ENCODE measurements at regions not wholly inside any gene's neighbourhood (a gene's known extent, or its start where the extent isn't known, plus 50 kb on each side); places are given as distances from the start of the nearest gene placed in this dataset.

DNA sequence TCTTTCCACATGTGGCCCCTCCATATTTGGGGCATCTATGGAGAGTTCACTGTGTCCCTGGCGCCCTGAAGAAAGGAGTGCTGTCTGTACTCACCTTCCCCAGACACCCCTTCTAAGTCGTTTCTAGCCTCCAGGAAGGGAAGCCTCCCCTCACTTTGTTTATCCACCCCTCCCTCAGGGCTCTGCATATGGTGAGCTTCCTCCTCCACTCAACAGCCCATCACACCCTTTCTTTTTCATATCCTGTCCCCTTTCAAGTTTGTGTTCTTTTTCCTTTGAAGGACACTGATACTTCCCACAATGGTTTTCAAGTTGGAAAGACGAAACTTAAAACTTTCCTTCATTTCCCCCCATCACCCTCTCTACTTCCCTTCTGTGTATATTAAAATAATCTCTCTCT, 291.4 kb upstream of the POU3F3 start:
- TF ChIP-seq YY1 (IDR thresholded peaks at IDR 0.05; ENCODE audit: insufficient read depth, insufficient read length) (no peak), ZNF274 (IDR thresholded peaks at IDR 0.05; ENCODE audit: low read depth, low read length) (no peak), SUZ12 (IDR thresholded peaks at IDR 0.05; ENCODE audit: extremely low read depth, insufficient read depth, insufficient read length) (no peak)
